ENCODE measurements at regions not wholly inside any gene's neighbourhood (a gene's known extent, or its start where the extent isn't known, plus 50 kb on each side); places are given as distances from the start of the nearest gene placed in this dataset.

DNA sequence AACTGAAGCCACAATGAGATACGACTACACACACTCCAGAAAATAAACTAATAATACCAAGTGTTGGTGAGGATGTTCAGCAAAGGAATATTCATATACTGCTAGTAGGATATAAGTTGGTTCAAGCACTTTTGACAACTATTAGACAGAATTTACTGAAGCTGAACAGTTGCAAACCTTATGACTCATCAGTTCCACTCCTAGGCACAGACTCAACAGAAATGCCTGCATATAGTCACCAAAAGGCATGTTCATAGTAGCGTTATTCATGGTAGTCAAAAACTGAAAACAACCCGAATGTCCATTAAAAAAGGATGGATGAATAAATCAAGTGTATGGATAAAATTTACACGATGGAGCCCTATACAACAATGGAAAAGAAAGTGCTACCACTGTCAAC lies 232.0 kb downstream of the ANAPC1 start:
- TF ChIP-seq, protein P1, sequence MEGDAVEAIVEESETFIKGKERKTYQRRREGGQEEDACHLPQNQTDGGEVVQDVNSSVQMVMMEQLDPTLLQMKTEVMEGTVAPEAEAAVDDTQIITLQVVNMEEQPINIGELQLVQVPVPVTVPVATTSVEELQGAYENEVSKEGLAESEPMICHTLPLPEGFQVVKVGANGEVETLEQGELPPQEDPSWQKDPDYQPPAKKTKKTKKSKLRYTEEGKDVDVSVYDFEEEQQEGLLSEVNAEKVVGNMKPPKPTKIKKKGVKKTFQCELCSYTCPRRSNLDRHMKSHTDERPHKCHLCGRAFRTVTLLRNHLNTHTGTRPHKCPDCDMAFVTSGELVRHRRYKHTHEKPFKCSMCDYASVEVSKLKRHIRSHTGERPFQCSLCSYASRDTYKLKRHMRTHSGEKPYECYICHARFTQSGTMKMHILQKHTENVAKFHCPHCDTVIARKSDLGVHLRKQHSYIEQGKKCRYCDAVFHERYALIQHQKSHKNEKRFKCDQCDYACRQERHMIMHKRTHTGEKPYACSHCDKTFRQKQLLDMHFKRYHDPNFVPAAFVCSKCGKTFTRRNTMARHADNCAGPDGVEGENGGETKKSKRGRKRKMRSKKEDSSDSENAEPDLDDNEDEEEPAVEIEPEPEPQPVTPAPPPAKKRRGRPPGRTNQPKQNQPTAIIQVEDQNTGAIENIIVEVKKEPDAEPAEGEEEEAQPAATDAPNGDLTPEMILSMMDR (IDR thresholded peaks at IDR 0.05; ENCODE audit: extremely low read depth in 1 of 2, insufficient read depth in 1 of 2, low read depth in 1 of 2, low read length in 2 of 2) = no peak
- TF ChIP-seq POLR2A (IDR thresholded peaks at IDR 0.05; ENCODE audit: low read depth, low read length) (no peak), POLR2AphosphoS5 (IDR thresholded peaks at IDR 0.05; ENCODE audit: insufficient read depth, low read depth, low read length) (no peak)
